Neural progenitor cell (in vitro differentiated cells): ENCODE measurements at regions not wholly inside any gene's neighbourhood (a gene's known extent, or its start where the extent isn't known, plus 50 kb on each side); places are given as distances from the start of the nearest gene placed in this dataset.

ENCODE experiments used
- DNase-seq: peaks from one replicate; pipeline ENCODE4 v3.0.0-alpha.2; 2016; ENCODE audit warnings: low spot score
- H2AFZ ChIP-seq: fragments of 200-600 bp; sonication (generic); replicated peaks from 2 replicates; pipeline ENCODE4 v1.6.1; 2016; ENCODE audit warnings: antibody characterized with exemption
- H3F3A ChIP-seq: fragments of 200-600 bp; sonication (generic); 2 replicates; pipeline ENCODE4 v1.6.1; 2016; ENCODE audit warnings: antibody characterized with exemption, low read depth
- H3K27ac ChIP-seq: fragments of 200-600 bp; sonication (generic); 2 replicates; pipeline ENCODE4 v1.5.1; 2016; ENCODE audit warnings: mild to moderate bottlenecking
- H3K27me3 ChIP-seq: fragments of 200-600 bp; sonication (generic); 2 replicates; pipeline ENCODE4 v1.6.1; 2016; ENCODE audit warnings: mild to moderate bottlenecking, moderate library complexity
- H3K36me3 ChIP-seq: fragments of 200-600 bp; sonication (generic); 2 replicates; pipeline ENCODE4 v1.5.1; 2016
- H3K4me1 ChIP-seq: fragments of 200-600 bp; sonication (generic); 2 replicates; pipeline ENCODE4 v1.6.1; 2016; ENCODE audit warnings: mixed run types
- H3K4me2 ChIP-seq: fragments of 200-600 bp; sonication (generic); 2 replicates; pipeline ENCODE4 v1.6.1; 2016
- H3K4me3 ChIP-seq: fragments of 200-600 bp; sonication (generic); 2 replicates; pipeline ENCODE4 v1.5.1; 2016
- H3K79me2 ChIP-seq: fragments of 200-600 bp; sonication (generic); 2 replicates; pipeline ENCODE4 v1.6.1; 2016; ENCODE audit warnings: low read depth
- H3K9ac ChIP-seq: fragments of 200-600 bp; sonication (generic); 2 replicates; pipeline ENCODE4 v1.6.1; 2016
- H3K9me3 ChIP-seq: fragments of 200-600 bp; sonication (generic); 2 replicates; pipeline ENCODE4 v1.5.1; 2016; ENCODE audit warnings: low read depth
- H4K20me1 ChIP-seq: fragments of 200-600 bp; sonication (generic); 2 replicates; pipeline ENCODE4 v1.6.1; 2016; ENCODE audit warnings: low read depth
- H3K27ac Mint-ChIP-seq: 3 replicates; pipeline ENCODE4 v1.8.0; 2021; ENCODE audit warnings: mixed read lengths
- H3K27me3 Mint-ChIP-seq: 2 replicates; pipeline ENCODE4 v1.8.0; 2022; ENCODE audit warnings: low read depth, mild to moderate bottlenecking, inconsistent platforms, moderate library complexity, mixed read lengths; ENCODE audit not compliant: insufficient read depth
- H3K36me3 Mint-ChIP-seq: 3 replicates; pipeline ENCODE4 v1.8.0; 2021; ENCODE audit warnings: mixed read lengths
- H3K4me1 Mint-ChIP-seq: 3 replicates; pipeline ENCODE4 v1.8.0; 2021; ENCODE audit warnings: mixed read lengths
- H3K4me3 Mint-ChIP-seq: 3 replicates; pipeline ENCODE4 v1.8.0; 2021; ENCODE audit warnings: mild to moderate bottlenecking, moderate library complexity, mixed read lengths
- H3K9me3 Mint-ChIP-seq: 3 replicates; pipeline ENCODE4 v1.8.0; 2020; ENCODE audit warnings: mixed read lengths
- EZH2 ChIP-seq: fragments of 200-600 bp; sonication (generic); IDR thresholded peaks from 2 replicates; pipeline ENCODE4 v1.6.1; 2017; ENCODE audit warnings: antibody characterized with exemption, mild to moderate bottlenecking, moderate library complexity
- EZH2phosphoT487 ChIP-seq: fragments of 200-600 bp; sonication (generic); IDR thresholded peaks from 2 replicates; pipeline ENCODE4 v1.6.1; 2017; ENCODE audit warnings: antibody characterized with exemption
- TF ChIP-seq, protein P1 (sequence below): fragments of 200-600 bp; sonication (generic); IDR thresholded peaks from 2 replicates; pipeline ENCODE4 v1.5.1; 2017; ENCODE audit warnings: antibody characterized with exemption, mild to moderate bottlenecking

DNA sequence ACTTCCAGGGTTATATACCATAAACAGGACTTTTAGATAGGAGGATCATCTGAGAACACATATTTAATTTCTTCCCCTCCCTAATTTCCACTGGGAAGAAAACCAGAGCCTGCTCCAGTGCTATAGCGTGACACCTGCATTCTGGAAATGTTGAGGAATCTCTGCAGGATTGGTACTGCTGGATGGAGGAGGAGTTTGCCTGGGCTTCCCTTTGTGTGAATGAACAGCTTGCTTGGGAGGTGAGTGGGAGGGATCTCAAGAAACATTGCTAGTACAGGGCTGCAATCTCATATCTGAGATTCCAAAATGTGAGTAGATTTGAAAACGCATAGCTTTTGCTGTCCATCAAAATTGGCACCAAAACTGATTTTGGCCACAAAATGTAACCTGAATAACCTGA is 295.9 kb upstream of the RGMA start:
- H3K4me1 Mint-ChIP-seq: peaks cover 46% of the 10 kb centered on the region
- peaks cover 14% of the 10 kb centered on the region for H3F3A ChIP-seq
- H3K36me3 Mint-ChIP-seq: peaks cover 26% of the 10 kb centered on the region
- no peak overlapping the region for H3K9ac ChIP-seq
- H4K20me1 ChIP-seq: no peaks in the 10 kb centered on the region
- H3K4me3 ChIP-seq: no peak overlapping the region
- peaks cover 4% of the 10 kb centered on the region for H3K9me3 Mint-ChIP-seq
- peaks cover 2% of the 10 kb centered on the region for H3K27me3 Mint-ChIP-seq
- no peak overlapping the region for H3K27ac Mint-ChIP-seq
- no peak overlapping the region for H3K4me3 Mint-ChIP-seq
- no peak overlapping the region for H2AFZ ChIP-seq
- no peak overlapping the region for H3K27ac ChIP-seq
- H3K79me2 ChIP-seq: no peaks in the 10 kb centered on the region
- peak overlapping the region; percentile 10 for H3K4me2 ChIP-seq
- no peaks in the 10 kb centered on the region for H3K36me3 ChIP-seq
- H3K4me1 ChIP-seq: peaks cover 32% of the 10 kb centered on the region
- TF ChIP-seq EZH2phosphoT487: no peak
- no peak for TF ChIP-seq EZH2
- TF ChIP-seq, protein P1, sequence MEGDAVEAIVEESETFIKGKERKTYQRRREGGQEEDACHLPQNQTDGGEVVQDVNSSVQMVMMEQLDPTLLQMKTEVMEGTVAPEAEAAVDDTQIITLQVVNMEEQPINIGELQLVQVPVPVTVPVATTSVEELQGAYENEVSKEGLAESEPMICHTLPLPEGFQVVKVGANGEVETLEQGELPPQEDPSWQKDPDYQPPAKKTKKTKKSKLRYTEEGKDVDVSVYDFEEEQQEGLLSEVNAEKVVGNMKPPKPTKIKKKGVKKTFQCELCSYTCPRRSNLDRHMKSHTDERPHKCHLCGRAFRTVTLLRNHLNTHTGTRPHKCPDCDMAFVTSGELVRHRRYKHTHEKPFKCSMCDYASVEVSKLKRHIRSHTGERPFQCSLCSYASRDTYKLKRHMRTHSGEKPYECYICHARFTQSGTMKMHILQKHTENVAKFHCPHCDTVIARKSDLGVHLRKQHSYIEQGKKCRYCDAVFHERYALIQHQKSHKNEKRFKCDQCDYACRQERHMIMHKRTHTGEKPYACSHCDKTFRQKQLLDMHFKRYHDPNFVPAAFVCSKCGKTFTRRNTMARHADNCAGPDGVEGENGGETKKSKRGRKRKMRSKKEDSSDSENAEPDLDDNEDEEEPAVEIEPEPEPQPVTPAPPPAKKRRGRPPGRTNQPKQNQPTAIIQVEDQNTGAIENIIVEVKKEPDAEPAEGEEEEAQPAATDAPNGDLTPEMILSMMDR: no peak
- no peaks in the 10 kb centered on the region for H3K27me3 ChIP-seq
- DNase-seq: peak; percentile 27
- no peaks in the 10 kb centered on the region for H3K9me3 ChIP-seq

DNA sequence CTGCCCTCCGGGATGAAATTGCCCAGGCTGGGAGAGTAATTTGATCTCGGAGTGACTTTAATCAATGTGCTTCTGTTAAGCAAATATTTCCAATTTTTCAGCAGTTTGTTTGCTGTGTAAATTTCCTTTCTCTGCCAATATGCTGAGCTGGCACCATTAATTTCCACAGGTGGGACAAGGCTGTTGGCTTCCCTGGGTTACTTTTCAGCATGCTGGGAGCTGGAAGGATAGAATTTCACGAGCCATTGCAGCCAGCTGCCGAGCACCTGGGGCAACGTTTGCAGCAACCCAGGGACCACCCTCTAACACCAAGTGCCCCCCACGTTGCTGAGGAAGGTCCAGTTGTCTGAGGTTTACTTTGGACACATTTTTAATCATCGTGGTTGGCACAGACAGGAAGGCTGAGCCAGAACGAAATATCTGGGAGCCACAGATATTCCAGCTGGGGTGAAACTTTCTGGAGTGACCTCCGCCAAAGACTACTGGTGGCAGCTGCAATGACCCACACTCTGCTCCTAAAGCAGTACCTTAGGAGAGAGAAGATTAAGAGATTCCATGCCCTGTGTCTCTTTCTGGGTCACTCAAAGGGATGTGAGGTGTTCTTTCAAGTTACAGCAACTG is 293.3 kb upstream of the RGMA start:
- Histone ChIP-seq H3K4me2 (peak overlapping the region; percentile 4), H2AFZ (no peak overlapping the region), H3K4me3 (no peak overlapping the region), H4K20me1 (no peaks in the 10 kb centered on the region), H3K27me3 (no peaks in the 10 kb centered on the region), H3K36me3 (no peaks in the 10 kb centered on the region), H3K9me3 (no peaks in the 10 kb centered on the region), H3K9ac (no peak overlapping the region), H3K4me1 (peaks cover 41% of the 10 kb centered on the region), H3F3A (peaks cover 14% of the 10 kb centered on the region), H3K79me2 (no peaks in the 10 kb centered on the region), H3K27ac (peak overlapping the region; percentile 17)
- peaks cover 6% of the 10 kb centered on the region for H3K9me3 Mint-ChIP-seq
- H3K27me3 Mint-ChIP-seq: peaks cover 4% of the 10 kb centered on the region
- H3K36me3 Mint-ChIP-seq: peaks cover 25% of the 10 kb centered on the region
- H3K27ac Mint-ChIP-seq: no peak overlapping the region
- H3K4me1 Mint-ChIP-seq: peaks cover 51% of the 10 kb centered on the region
- TF ChIP-seq EZH2phosphoT487 (no peak), EZH2 (no peak)
- TF ChIP-seq, protein P1: no peak
- H3K4me3 Mint-ChIP-seq: no peak overlapping the region
- no peak for DNase-seq

DNA sequence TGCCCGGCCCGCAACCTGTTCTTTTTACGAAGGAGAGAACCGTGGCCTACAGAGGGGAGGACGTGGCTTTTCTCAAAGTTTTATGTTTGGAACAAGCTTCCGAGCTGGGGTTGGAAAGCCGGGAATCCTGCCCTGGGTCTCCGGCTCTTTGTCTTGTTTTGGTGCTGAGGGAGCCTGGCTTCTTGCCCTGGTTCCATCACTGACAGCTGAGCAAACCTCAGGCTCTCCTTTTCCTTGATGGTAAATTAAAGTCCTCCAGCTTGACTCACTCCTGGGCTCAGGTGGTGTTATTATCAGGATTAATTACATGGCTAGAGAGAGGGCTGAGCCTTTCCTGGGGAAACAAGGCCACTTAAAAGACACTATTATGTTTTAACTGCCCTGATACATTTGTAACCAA is 289.5 kb upstream of the RGMA start:
- Histone ChIP-seq H3K27me3 (no peaks in the 10 kb centered on the region), H3K79me2 (no peaks in the 10 kb centered on the region), H3K4me2 (no peak overlapping the region), H3F3A (peaks cover 14% of the 10 kb centered on the region), H3K4me3 (no peak overlapping the region), H2AFZ (no peak overlapping the region), H3K36me3 (no peaks in the 10 kb centered on the region), H3K9me3 (no peaks in the 10 kb centered on the region), H4K20me1 (no peaks in the 10 kb centered on the region), H3K4me1 (peaks cover 31% of the 10 kb centered on the region), H3K9ac (no peak overlapping the region), H3K27ac (peak overlapping the region; percentile 42)
- DNase-seq: no peak
- Mint-ChIP-seq H3K9me3 (peaks cover 5% of the 10 kb centered on the region), H3K36me3 (peaks cover 44% of the 10 kb centered on the region), H3K27ac (no peak overlapping the region), H3K27me3 (peaks cover 4% of the 10 kb centered on the region), H3K4me1 (peaks cover 39% of the 10 kb centered on the region), H3K4me3 (no peak overlapping the region)
- TF ChIP-seq, protein P1: no peak
- TF ChIP-seq EZH2phosphoT487: no peak
- TF ChIP-seq EZH2: no peak
